K562 (cell line): ENCODE measurements at regions not wholly inside any gene's neighbourhood (a gene's known extent, or its start where the extent isn't known, plus 50 kb on each side); places are given as distances from the start of the nearest gene placed in this dataset.

ENCODE experiments used
- ATAC-seq: fragments of 200-7000 bp; cut with Tn5 transposase; 3 replicates; pipeline ENCODE4 v1.9.1; 2020; ENCODE audit warnings: moderate library complexity
- BruUV-seq: library from RNA; stranded (reverse); fragments of 400-500 nt; replicated peaks from 2 replicates; lab custom pipeline; 2021; lab: Mats Ljungman, UMichigan
- CTCF ChIA-PET: fragments of 300-600 bp; formaldehyde crosslinking; extraction: SDS; loops from one replicate; lab custom pipeline; 2021; ENCODE audit warnings: low intra/inter-chr PET ratio; lab: Yijun Ruan, JAX
- POLR2A ChIA-PET: fragments of 300-600, 350-650 bp; sonication (Branson Sonifier 250); formaldehyde crosslinking; extraction: SDS; loops from one replicate; lab custom pipeline; 2021; ENCODE audit warnings: antibody characterized with exemption, inconsistent platforms; lab: Yijun Ruan, JAX
- DNase-seq, 4 experiments: peaks; one replicate each; pipeline versions ENCODE4 v3.0.0 to v3.0.0-alpha.2; 2011 to 2018; ENCODE audit warnings: low spot score in 3 of 4, mixed read lengths in 3 of 4; ENCODE audit errors: extremely low read depth in 1 of 4
- FAIRE-seq: peaks from 2 replicates; lab custom pipeline; 2011; peaks lifted over from hg19 to GRCh38; lab: Jason Lieb, UNC
- H2AFZ ChIP-seq: 2 replicates; pipeline ENCODE4 v1.6.0; 2011; ENCODE audit warnings: low read depth, low read length, control low read depth, inconsistent platforms
- H3K27ac ChIP-seq: fragments of 200-600 bp; 3 replicates; pipeline ENCODE4 v1.8.0; 2011; ENCODE audit warnings: low read depth, mild to moderate bottlenecking, control low read depth, inconsistent platforms, low read length, moderate library complexity, mixed read lengths; ENCODE audit errors: extremely low read depth
- H3K27me3 ChIP-seq, 2 experiments: fragments of 300-600 bp in 1 of 2; 2 replicates in 1 of 2; 3 replicates in 1 of 2; pipeline versions ENCODE4 v1.6.0 to v1.8.0; 2011; ENCODE audit warnings: inconsistent platforms in 2 of 2, low read length in 2 of 2, mild to moderate bottlenecking in 1 of 2, mixed read lengths in 1 of 2, moderate library complexity in 1 of 2; ENCODE audit not compliant: control insufficient read depth in 2 of 2, insufficient read depth in 2 of 2
- H3K36me3 ChIP-seq: fragments of 300-600 bp; 3 replicates; pipeline ENCODE4 v1.8.0; 2011; ENCODE audit warnings: mild to moderate bottlenecking, low read length, inconsistent platforms; ENCODE audit not compliant: control insufficient read depth, insufficient read depth
- H3K4me1 ChIP-seq, 2 experiments: fragments of 200-600 bp in 1 of 2; replicated peaks in 1 of 2; 2 replicates in 1 of 2; 3 replicates in 1 of 2; pipeline versions ENCODE4 v1.5.1 to v1.8.0; 2011; ENCODE audit warnings: inconsistent platforms in 2 of 2, low read length in 2 of 2, mild to moderate bottlenecking in 1 of 2, mixed read lengths in 1 of 2, moderate library complexity in 1 of 2; ENCODE audit not compliant: control insufficient read depth in 2 of 2, insufficient read depth in 2 of 2
- H3K4me2 ChIP-seq: 2 replicates; pipeline ENCODE4 v1.6.1; 2011; ENCODE audit warnings: low read length, control low read depth, inconsistent platforms, mixed read lengths; ENCODE audit not compliant: insufficient read depth
- H3K4me3 ChIP-seq: fragments of 200-600 bp; sonication (generic), shearing (Covaris generic); 2 replicates; pipeline ENCODE4 v1.5.1; 2016; ENCODE audit warnings: control low read depth, inconsistent platforms
- H3K79me2 ChIP-seq: fragments of 200-600 bp; 3 replicates; pipeline ENCODE4 v1.8.0; 2011; ENCODE audit warnings: low read length, inconsistent platforms; ENCODE audit not compliant: control insufficient read depth, insufficient read depth
- H3K9ac ChIP-seq, 2 experiments: 2 replicates each; pipeline versions ENCODE4 v1.6.0 to v1.6.1; 2011; ENCODE audit warnings: low read depth in 2 of 2, low read length in 2 of 2, control low read depth in 1 of 2, inconsistent platforms in 1 of 2, mild to moderate bottlenecking in 1 of 2, mixed read lengths in 1 of 2; ENCODE audit not compliant: insufficient read depth in 1 of 2
- H3K9me1 ChIP-seq: one replicate; pipeline ENCODE4 v1.6.0; 2011; ENCODE audit warnings: inconsistent platforms, mild to moderate bottlenecking, low read length, moderate library complexity; ENCODE audit not compliant: control insufficient read depth, insufficient read depth
- H3K9me3 ChIP-seq: replicated peaks from 2 replicates; pipeline ENCODE4 v1.5.1; 2011; ENCODE audit warnings: low read depth, low read length, inconsistent platforms; ENCODE audit not compliant: control insufficient read depth, insufficient read depth
- H4K20me1 ChIP-seq: replicated peaks from 2 replicates; pipeline ENCODE4 v1.6.1; 2011; ENCODE audit warnings: low read length, inconsistent platforms, mixed read lengths; ENCODE audit not compliant: control insufficient read depth, insufficient read depth
- BCOR ChIP-seq: fragments of 450-650 bp; IDR thresholded peaks from 2 replicates; pipeline ENCODE4 v1.6.1; 2016
- CTCFL ChIP-seq: IDR thresholded peaks from 2 replicates; pipeline ENCODE4 v1.6.1; 2011; ENCODE audit warnings: borderline replicate concordance, low read depth, mild to moderate bottlenecking, moderate library complexity, low read length; ENCODE audit not compliant: insufficient read depth, poor library complexity, severe bottlenecking
- MAFG ChIP-seq: fragments of 450-650 bp; conservative IDR thresholded peaks from 2 replicates; pipeline ENCODE4 v1.6.1; 2016; ENCODE audit warnings: missing genetic modification characterization, missing compliant biosample characterization
- REST ChIP-seq, 2 experiments: fragments of 450-650 bp; formaldehyde crosslinking in 1 of 2; IDR thresholded peaks; 2 replicates each; pipeline versions ENCODE4 v1.4.0 to v1.6.1; 2014 to 2020; ENCODE audit warnings: mild to moderate bottlenecking in 2 of 2, borderline replicate concordance in 1 of 2, low read depth in 1 of 2
- RUNX1 ChIP-seq: sonication (generic); IDR thresholded peaks from 2 replicates; pipeline ENCODE4 v1.6.1; 2016; ENCODE audit warnings: antibody characterized with exemption, low read depth
- ZNF609 ChIP-seq: sonication (generic); formaldehyde crosslinking; IDR thresholded peaks from 2 replicates; pipeline ENCODE4 v1.8.1; 2023; ENCODE audit warnings: missing genetic modification reagents, mild to moderate bottlenecking, borderline replicate concordance
- WGBS: fragments of 100-300 bp; shearing (Covaris generic); methylation state at CpG from one replicate; pipeline ENCODE4 v1.1.6; 2016; ENCODE audit warnings: low coverage, mixed read lengths; ENCODE audit not compliant: insufficient coverage; ENCODE audit errors: missing lambda C conversion rate; 5-methylcytosine and 5-hydroxymethylcytosine counted together
- in situ Hi-C: fragments of 300-500 bp; cut with MboI; formaldehyde crosslinking; loops from 4 replicates; pipeline ENCODE4 v1.15.0; 2018; ENCODE audit warnings: inconsistent platforms, mixed read lengths
- intact Hi-C: fragments of 100-400 bp; cut with micrococcal nuclease; formaldehyde crosslinking; loops from 2 replicates; pipeline ENCODE4 v1.14.2; 2022

GRCh38 chr18:59784694-59785093 is 87.5 kb upstream of the CCBE1 start:
- ATAC-seq: no peak
- H3K27ac ChIP-seq: no peak overlapping the region
- CTCF ChIA-PET: no interaction called here
- TF ChIP-seq RUNX1 (no peak), MAFG (tag) (no peak), ZNF609 (CRISPR knock-in tag) (no peak), REST (IDR thresholded peaks at IDR 0.05; ENCODE audit: borderline replicate concordance) (no peak), REST (CRISPR knock-in tag; IDR thresholded peaks at IDR 0.05; ENCODE audit: low read depth) (no peak), CTCFL (no peak), BCOR (no peak)

More at GRCh38 chr18:59784694-59785093, 87.5 kb upstream of the CCBE1 start:
- intact Hi-C loops: no loop called here
- POLR2A ChIA-PET: no interaction called here
- DNase-seq (no peak), FAIRE-seq (no peak)
- H3K9me1 ChIP-seq: no peaks in the 10 kb centered on the region
- no peak overlapping the region for H2AFZ ChIP-seq
- H3K79me2 ChIP-seq: no peaks in the 10 kb centered on the region
- no peak overlapping the region for H3K4me2 ChIP-seq
- no TSS peak for BruUV-seq
- H3K9me3 ChIP-seq: no peaks in the 10 kb centered on the region
- no peak overlapping the region for H3K9ac ChIP-seq
- in situ Hi-C loops: no loop called here
- H4K20me1 ChIP-seq: no peaks in the 10 kb centered on the region
- H3K4me1 ChIP-seq: no peaks in the 10 kb centered on the region
- H3K4me3 ChIP-seq: no peak overlapping the region
- H3K27me3 ChIP-seq: no peaks in the 10 kb centered on the region; a peak in 1 of 5 replicates
- no peaks in the 10 kb centered on the region for H3K36me3 ChIP-seq
- 0% methylated on average over 3 of the region's 3 CpGs for WGBS
